OCI-LY1 (cell line): ENCODE measurements at regions not wholly inside any gene's neighbourhood (a gene's known extent, or its start where the extent isn't known, plus 50 kb on each side); places are given as distances from the start of the nearest gene placed in this dataset.
"Not testable (repeated sequence)": the region's sequence is repeated elsewhere in the genome, so short reads cannot be mapped to it uniquely, and the experiment has no call there.

Experiments used
- CTCF ChIP-seq: fragments of 200-600 bp; sonication (generic), shearing (Covaris generic); IDR thresholded peaks from 2 replicates; pipeline ENCODE4 v1.5.1; 2017; ENCODE audit warnings: mild to moderate bottlenecking, antibody characterized with exemption, low read length, moderate library complexity, mixed read lengths
- EZH2 ChIP-seq: fragments of 200-600 bp; sonication (generic), shearing (Covaris generic); IDR thresholded peaks from 2 replicates; pipeline ENCODE4 v1.8.0; 2017; ENCODE audit warnings: borderline replicate concordance, mixed run types, mild to moderate bottlenecking, antibody characterized with exemption, low read length, moderate library complexity, mixed read lengths

- TF ChIP-seq CTCF, EZH2: not testable (repeated sequence)
Observed at GRCh38 chr7:96829121-96829520, 119.5 kb upstream of the SEM1 start.
